GM18505 (cell line): ENCODE measurements at regions not wholly inside any gene's neighbourhood (a gene's known extent, or its start where the extent isn't known, plus 50 kb on each side); places are given as distances from the start of the nearest gene placed in this dataset.
"Not testable (repeated sequence)": the region's sequence is repeated elsewhere in the genome, so short reads cannot be mapped to it uniquely, and the experiment has no call there.

ENCODE experiments used
- ATAC-seq: cut with Tn5 transposase; IDR thresholded peaks from one replicate; pipeline ENCODE4 v1.9.1; 2021; ENCODE audit not compliant: unreplicated experiment
- POLR2A ChIP-seq: IDR thresholded peaks from 4 replicates; pipeline ENCODE4 v1.6.1; 2011; ENCODE audit warnings: borderline replicate concordance; ENCODE audit not compliant: insufficient read depth, insufficient read length; ENCODE audit errors: extremely low read depth

GRCh38 chr3:145698250-145698649 is 462.7 kb downstream of the PLOD2 start:
- ATAC-seq = no peak
- no peak for TF ChIP-seq POLR2A

GRCh38 chr3:145698749-145699148 is 462.2 kb downstream of the PLOD2 start:
- no peak for ATAC-seq
- no peak for TF ChIP-seq POLR2A

GRCh38 chr3:145704020-145704419 is 457.0 kb downstream of the PLOD2 start:
- TF ChIP-seq POLR2A = no peak
- ATAC-seq = no peak

DNA sequence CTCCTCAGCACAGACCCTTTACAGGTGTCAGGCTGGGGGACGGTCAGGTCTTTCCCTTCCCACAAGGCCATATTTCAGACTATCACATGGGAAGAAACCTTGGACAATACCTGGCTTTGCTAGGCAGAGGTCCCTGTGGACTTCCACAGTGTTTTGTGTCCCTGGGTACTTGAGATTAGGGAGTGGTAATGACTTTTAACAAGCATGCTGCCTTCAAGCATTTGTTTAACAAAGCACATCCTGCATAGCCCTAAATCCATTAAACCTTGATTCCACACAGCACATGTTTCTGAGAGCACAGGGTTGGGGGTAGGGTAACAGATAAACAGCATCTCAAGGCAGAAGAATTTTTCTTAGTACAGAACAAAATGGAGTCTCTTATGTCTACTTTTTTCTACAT is 451.2 kb downstream of the PLOD2 start:
- not testable (repeated sequence) for ATAC-seq

GRCh38 chr3:145716519-145716918 is 444.5 kb downstream of the PLOD2 start:
- TF ChIP-seq POLR2A = no peak
- no peak for ATAC-seq

DNA sequence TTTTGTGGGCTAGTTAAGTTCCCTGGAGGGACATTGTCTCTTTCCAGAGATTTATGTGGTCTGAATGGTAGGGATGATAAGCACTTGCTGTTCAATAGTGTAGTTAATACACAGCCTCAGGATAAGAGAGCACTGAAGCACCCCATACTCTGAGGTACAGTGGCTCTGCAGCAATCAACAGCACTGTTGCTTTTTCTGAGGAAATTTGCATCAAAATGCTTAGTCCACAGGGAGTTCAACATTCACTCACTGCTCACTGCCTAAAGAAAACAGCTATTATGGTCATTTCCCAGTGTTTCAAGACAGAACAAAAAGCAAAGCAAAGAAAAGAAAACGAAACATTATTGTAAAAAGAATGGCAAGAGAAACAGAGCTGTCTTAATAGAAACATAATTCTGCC is 441.9 kb downstream of the PLOD2 start:
- TF ChIP-seq POLR2A = no peak
- ATAC-seq = no peak

GRCh38 chr3:145721273-145721805 is 439.6 kb downstream of the PLOD2 start:
- ATAC-seq = no peak
- TF ChIP-seq POLR2A = no peak

DNA sequence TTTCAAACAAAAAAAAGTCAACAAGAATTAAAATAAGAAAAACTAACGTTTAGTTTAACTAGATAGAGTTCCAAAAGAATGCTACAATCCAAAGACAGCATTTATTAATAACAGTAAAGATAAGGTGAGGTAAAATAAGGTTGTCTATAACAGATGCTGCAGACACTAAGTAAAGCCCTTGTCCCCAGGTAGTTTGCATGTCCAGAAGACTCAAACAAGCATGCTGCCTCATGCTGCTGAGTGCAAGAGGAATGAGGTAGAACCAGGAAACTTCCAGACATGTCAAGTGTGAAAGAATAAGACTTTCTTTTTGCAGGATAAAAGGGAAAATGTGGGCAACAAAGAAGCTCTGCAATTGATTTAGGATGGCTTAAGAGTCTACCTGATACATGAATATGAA is 439.2 kb downstream of the PLOD2 start:
- no peak for TF ChIP-seq POLR2A
- no peak for ATAC-seq

- no peak for TF ChIP-seq POLR2A
- ATAC-seq = no peak
These were observed 433.5 kb downstream of the PLOD2 start for GRCh38 chr3:145727476-145727875.

DNA sequence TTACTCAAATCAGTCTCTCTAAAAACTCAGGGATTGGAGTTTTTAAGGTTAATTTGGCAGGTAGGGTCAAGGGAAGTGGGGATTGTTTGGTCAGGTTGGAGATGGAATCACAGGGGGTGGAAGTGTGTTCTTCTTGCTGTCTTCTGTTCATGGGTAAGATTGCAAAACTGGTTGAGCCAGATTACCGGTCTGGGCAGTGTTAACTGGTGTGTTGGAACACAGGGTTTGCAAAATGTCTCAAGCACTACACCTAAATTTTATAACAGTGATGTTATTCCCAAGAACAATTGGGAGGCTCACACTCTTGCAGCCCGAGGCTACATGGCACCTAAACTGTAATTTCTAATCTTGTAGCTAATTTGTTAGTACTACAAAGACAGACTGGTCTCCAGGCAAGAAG is 425.4 kb downstream of the PLOD2 start:
- no peak for ATAC-seq
- TF ChIP-seq POLR2A = no peak

DNA sequence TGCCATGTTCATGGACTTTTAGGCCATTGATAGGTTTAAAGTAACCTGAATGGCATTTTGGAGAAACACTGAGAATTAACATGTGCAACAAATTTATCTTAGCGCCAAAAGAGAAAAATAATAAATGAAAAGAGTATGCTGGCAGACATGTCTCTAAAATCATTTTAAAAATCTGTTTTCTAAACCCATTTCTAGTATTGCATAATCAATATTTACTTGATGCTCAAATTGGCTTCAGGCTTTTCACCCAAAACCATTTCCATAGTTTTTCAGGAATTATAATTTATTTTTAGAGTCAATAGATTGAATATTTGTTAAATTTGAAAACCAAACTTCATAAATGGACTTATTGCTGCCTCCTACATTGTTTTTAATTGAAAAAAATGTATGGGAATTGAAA is 423.0 kb downstream of the PLOD2 start:
- TF ChIP-seq POLR2A = no peak
- ATAC-seq = no peak

- no peak for TF ChIP-seq POLR2A
These were observed 421.1 kb downstream of the PLOD2 start for GRCh38 chr3:145739926-145740325.

GRCh38 chr3:145750657-145751056 is 410.3 kb downstream of the PLOD2 start:
- ATAC-seq = no peak
- TF ChIP-seq POLR2A = no peak

More at GRCh38 chr3:145739926-145740325, 421.1 kb downstream of the PLOD2 start:
- no peak for ATAC-seq

DNA sequence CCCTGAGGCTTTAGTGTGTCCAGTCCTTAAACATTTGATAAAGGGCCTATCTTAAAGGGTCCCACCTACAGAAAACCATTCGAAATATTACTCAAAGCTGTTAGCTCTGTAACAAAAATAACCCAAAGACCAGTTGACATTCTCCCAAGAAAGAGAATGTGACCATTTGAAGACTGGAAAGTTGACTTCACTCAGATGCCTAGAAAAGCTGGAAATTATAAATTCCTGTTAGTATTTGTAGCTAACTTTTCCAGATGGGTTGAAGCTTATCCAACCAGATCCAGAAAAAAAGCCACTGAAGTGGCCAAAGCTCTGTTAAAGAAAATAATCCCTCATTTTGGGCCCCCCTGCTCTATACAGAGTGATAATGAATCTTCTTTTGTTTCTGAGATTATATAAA is 408.4 kb downstream of the PLOD2 start:
- no peak for TF ChIP-seq POLR2A

GRCh38 chr3:145754605-145755289 is 406.2 kb downstream of the PLOD2 start:
- no peak for TF ChIP-seq POLR2A
- no peak for ATAC-seq

More for the DNA sequence above, 408.4 kb downstream of the PLOD2 start:
- no peak for ATAC-seq
